ENCODE measurements at regions not wholly inside any gene's neighbourhood (a gene's known extent, or its start where the extent isn't known, plus 50 kb on each side); places are given as distances from the start of the nearest gene placed in this dataset.

DNA sequence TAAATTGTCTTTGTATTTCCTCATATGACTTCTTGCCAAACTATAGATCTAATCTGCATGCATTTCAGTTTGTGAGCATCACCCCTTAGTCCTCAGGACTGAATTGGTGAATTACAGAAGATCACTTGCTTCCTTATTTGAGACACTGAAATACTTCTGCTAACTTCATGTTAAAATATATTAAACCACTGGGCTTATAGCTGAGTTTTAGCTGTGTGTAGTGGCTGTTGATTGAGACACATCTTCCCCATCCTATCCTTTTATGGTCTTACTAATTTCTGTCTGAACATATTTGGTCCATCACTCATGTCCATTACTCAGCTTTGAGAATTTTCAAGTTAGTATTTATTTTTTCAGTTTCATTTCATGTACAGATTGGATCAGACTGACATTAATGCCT, 295.9 kb downstream of the PSAT1 start:
- TF ChIP-seq, protein P1, sequence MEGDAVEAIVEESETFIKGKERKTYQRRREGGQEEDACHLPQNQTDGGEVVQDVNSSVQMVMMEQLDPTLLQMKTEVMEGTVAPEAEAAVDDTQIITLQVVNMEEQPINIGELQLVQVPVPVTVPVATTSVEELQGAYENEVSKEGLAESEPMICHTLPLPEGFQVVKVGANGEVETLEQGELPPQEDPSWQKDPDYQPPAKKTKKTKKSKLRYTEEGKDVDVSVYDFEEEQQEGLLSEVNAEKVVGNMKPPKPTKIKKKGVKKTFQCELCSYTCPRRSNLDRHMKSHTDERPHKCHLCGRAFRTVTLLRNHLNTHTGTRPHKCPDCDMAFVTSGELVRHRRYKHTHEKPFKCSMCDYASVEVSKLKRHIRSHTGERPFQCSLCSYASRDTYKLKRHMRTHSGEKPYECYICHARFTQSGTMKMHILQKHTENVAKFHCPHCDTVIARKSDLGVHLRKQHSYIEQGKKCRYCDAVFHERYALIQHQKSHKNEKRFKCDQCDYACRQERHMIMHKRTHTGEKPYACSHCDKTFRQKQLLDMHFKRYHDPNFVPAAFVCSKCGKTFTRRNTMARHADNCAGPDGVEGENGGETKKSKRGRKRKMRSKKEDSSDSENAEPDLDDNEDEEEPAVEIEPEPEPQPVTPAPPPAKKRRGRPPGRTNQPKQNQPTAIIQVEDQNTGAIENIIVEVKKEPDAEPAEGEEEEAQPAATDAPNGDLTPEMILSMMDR (IDR thresholded peaks at IDR 0.05): no peak
- TF ChIP-seq EP300 (IDR thresholded peaks at IDR 0.05) (no peak), POLR2A (IDR thresholded peaks at IDR 0.05) (no peak)

All from stomach (tissue), 4 donors.